Stomach smooth muscle (tissue), 2 donors: ENCODE measurements at regions not wholly inside any gene's neighbourhood (a gene's known extent, or its start where the extent isn't known, plus 50 kb on each side); places are given as distances from the start of the nearest gene placed in this dataset.

Source experiments
- H3K27ac ChIP-seq: one replicate; pipeline ENCODE4 v1.7.0; 2013; ENCODE audit warnings: mild to moderate bottlenecking, low read length, inconsistent platforms
- H3K27me3 ChIP-seq, 2 donors: one replicate each; pipeline ENCODE4 v1.7.0; 2013; ENCODE audit warnings: low read length in 2 of 2; ENCODE audit not compliant: insufficient read depth in 2 of 2, control insufficient read depth in 1 of 2
- H3K36me3 ChIP-seq, 2 donors: one replicate each; pipeline ENCODE4 v1.7.0; 2013; ENCODE audit warnings: low read length in 2 of 2; ENCODE audit not compliant: control insufficient read depth in 2 of 2, insufficient read depth in 2 of 2
- H3K4me1 ChIP-seq: one replicate; pipeline ENCODE4 v1.7.0; 2013; ENCODE audit warnings: low read length; ENCODE audit not compliant: control insufficient read depth, insufficient read depth
- H3K4me3 ChIP-seq, 2 donors: one replicate each; pipeline ENCODE4 v1.7.0; 2013; ENCODE audit warnings: low read length in 2 of 2
- H3K9ac ChIP-seq, 2 donors: one replicate each; pipeline ENCODE4 v1.7.0; 2013; ENCODE audit warnings: low read length in 2 of 2, mild to moderate bottlenecking in 1 of 2
- H3K9me3 ChIP-seq, 2 donors: one replicate each; pipeline ENCODE4 v1.7.0; 2013; ENCODE audit warnings: low read length in 2 of 2; ENCODE audit not compliant: control insufficient read depth in 2 of 2
- donor health status: healthy.
- donor health status: Pancreatic carcinoma.

DNA sequence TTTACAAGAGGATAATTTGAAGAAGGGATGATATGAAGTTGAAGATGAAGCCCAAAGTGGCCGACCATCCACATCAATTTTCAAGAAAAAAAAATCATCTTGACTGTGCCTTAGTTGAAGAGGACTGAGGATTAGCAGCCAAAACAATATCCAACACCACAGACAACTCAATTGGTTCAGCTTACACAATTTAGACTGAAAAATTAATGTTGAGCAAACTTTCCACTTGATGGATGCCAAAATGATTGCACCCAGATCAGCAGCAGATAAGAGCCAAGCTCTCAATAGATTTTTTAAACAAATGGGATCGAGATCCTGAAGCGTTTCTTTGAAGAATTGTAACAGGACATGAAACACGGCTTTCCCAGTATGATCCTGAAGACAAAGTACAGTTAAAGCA, 163.2 kb downstream of the GADD45G start:
- Histone ChIP-seq H3K27me3 (peaks cover 0 to 2% of the 10 kb centered on the region in 2 donors), H3K4me1 (no peaks in the 10 kb centered on the region), H3K4me3 (no peak overlapping the region), H3K27ac (no peak overlapping the region), H3K9ac (no peak overlapping the region), H3K9me3 (no peaks in the 10 kb centered on the region), H3K36me3 (no peaks in the 10 kb centered on the region)

GRCh38 chr9:89768650-89769071, 163.8 kb downstream of the GADD45G start:
- Histone ChIP-seq H3K4me1 (no peaks in the 10 kb centered on the region), H3K27me3 (peaks cover 0 to 2% of the 10 kb centered on the region in 2 donors), H3K36me3 (no peaks in the 10 kb centered on the region), H3K9ac (no peak overlapping the region), H3K9me3 (no peaks in the 10 kb centered on the region), H3K4me3 (no peak overlapping the region), H3K27ac (no peak overlapping the region)

- H3K4me3 ChIP-seq, result no peak overlapping the region
- no peak overlapping the region for H3K9ac ChIP-seq
- H3K4me1 ChIP-seq, result no peaks in the 10 kb centered on the region
- H3K27me3 ChIP-seq, result peaks cover 0 to 2% of the 10 kb centered on the region in 2 donors
- H3K36me3 ChIP-seq, result no peaks in the 10 kb centered on the region
- no peak overlapping the region for H3K27ac ChIP-seq
- no peaks in the 10 kb centered on the region for H3K9me3 ChIP-seq
Measured at GRCh38 chr9:89770531-89771174, 165.8 kb downstream of the GADD45G start.

DNA sequence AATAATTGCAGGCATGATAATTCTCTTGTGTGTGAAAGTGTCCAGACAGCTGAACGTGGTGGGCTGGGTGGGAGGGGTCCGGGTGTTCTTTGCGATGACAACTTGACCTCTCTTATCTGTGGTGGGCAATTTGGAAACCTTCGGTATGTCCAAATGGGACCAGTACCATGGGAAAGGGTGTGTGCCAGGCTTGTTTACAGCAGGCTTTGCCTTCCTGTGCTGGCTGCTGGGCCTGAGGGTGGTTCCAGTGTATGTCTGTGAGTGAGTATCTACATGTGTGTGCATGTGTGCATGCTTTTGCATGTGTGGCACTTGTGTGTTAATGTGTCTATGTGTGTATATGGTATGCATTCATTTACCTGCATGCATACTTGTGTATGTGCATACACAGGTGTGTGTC, 166.4 kb downstream of the GADD45G start:
- Histone ChIP-seq H3K4me3 (no peak overlapping the region), H3K9me3 (no peaks in the 10 kb centered on the region), H3K36me3 (no peaks in the 10 kb centered on the region), H3K27ac (no peak overlapping the region), H3K4me1 (no peaks in the 10 kb centered on the region), H3K27me3 (peaks cover 0 to 2% of the 10 kb centered on the region in 2 donors), H3K9ac (no peak overlapping the region)

DNA sequence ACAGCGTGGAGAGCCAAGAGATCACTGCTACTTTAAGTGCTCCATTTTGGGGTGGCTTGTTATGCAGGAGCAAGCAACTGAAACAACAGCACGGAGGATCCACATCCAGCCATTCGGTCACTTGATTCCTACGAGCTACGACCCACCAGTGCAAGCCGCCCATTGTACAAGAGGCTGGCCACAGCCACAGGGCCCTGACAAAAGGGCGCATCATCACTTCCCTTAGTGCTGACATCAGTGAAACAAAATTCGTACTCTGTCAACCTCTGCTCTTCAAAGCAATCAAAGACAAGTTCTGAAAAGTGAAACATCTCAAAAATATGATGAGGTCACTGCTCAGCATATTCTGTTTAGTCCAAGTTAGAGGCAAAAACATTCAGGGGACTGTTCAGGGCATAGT, 168.4 kb downstream of the GADD45G start:
- Histone ChIP-seq H3K36me3 (no peaks in the 10 kb centered on the region), H3K9ac (no peak overlapping the region), H3K4me1 (peaks cover 2% of the 10 kb centered on the region), H3K4me3 (no peak overlapping the region), H3K27ac (no peak overlapping the region), H3K27me3 (peaks cover 0 to 2% of the 10 kb centered on the region in 2 donors), H3K9me3 (no peaks in the 10 kb centered on the region)

DNA sequence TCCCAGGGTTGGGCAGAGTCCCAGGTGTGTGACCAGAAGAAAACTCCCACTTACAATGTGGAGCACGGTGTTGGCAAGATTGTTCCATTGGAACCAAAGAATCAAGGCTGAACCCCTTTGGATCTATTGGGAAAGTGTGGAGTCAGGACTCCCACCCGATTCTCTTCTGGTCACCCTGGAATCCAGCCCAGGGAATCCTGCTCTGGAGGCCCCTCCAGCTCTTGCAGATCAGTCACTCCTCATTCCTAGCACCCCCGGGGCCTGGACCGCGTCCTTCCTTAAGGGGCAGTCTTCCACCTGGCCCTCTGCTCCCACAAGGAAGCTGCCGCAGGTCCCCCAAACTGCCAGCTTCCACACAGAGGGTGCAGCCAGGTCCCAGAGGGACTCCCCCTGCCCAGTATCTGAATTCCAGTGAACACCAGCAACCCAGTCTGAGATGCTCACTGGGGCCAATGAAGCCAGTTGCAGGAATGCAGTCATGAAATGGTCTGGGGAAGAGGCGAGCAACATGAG, 170.1 kb downstream of the GADD45G start:
- Histone ChIP-seq H3K36me3 (no peaks in the 10 kb centered on the region), H3K9ac (no peak overlapping the region), H3K27ac (no peak overlapping the region), H3K4me3 (no peak overlapping the region), H3K4me1 (peaks cover 6% of the 10 kb centered on the region), H3K9me3 (no peaks in the 10 kb centered on the region), H3K27me3 (peaks cover 0 to 2% of the 10 kb centered on the region in 2 donors)

DNA sequence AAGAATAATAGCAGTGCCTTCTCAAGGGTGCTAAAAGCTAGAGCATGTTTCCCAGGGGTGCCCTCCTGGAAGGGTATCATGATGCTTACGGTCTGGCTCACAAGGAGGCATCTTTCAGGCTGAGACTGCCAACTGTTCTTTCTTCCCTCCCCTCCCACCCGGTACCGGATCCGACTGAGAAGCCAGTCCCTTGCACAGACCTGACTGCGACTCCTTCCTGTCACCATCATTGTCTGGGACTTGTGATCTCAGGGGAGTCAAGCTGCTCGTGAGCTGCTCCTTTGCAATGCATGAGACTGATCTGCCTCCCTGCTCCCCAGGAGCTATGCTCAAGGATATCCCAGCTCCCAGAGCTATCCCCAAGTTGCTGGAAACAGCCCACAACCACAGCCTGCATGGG, 170.8 kb downstream of the GADD45G start:
- no peak overlapping the region for H3K4me3 ChIP-seq
- no peaks in the 10 kb centered on the region for H3K36me3 ChIP-seq
- no peak overlapping the region for H3K27ac ChIP-seq
- peaks cover 0 to 2% of the 10 kb centered on the region in 2 donors for H3K27me3 ChIP-seq
- H3K4me1 ChIP-seq, result peaks cover 6% of the 10 kb centered on the region
- H3K9me3 ChIP-seq, result no peaks in the 10 kb centered on the region
- no peak overlapping the region for H3K9ac ChIP-seq

- Histone ChIP-seq H3K4me1 (peaks cover 10% of the 10 kb centered on the region), H3K4me3 (no peak overlapping the region)
Measured at GRCh38 chr9:89776795-89777525, 172.1 kb downstream of the GADD45G start.

DNA sequence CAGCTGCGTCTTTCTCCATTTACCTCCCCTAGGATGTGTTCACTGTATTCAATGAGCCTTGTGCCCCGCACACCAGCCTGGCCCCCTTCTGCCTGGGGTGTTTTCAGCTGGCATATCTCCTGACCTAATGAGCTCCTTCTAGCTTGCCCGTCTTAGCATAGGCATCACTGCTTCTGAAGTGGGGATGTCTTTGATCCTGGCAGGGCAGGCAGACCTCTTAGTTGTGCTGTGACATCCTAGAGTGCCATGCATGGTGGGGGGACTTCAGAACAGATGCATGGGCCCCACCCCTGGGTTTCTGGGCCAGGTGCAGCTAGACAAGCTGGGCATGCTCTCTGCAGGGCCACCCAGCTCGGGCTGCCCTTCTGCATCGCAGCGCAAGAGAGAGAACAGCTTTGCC, 172.7 kb downstream of the GADD45G start:
- H3K27ac ChIP-seq, result no peak overlapping the region
- H3K9me3 ChIP-seq, result no peaks in the 10 kb centered on the region
- H3K27me3 ChIP-seq, result peaks cover 0 to 2% of the 10 kb centered on the region in 2 donors
- no peaks in the 10 kb centered on the region for H3K36me3 ChIP-seq
- H3K4me3 ChIP-seq, result no peak overlapping the region
- no peak overlapping the region for H3K9ac ChIP-seq
- peaks cover 10% of the 10 kb centered on the region for H3K4me1 ChIP-seq

More at GRCh38 chr9:89776795-89777525, 172.1 kb downstream of the GADD45G start:
- no peaks in the 10 kb centered on the region for H3K9me3 ChIP-seq
- no peak overlapping the region for H3K9ac ChIP-seq
- H3K36me3 ChIP-seq, result no peaks in the 10 kb centered on the region
- H3K27ac ChIP-seq, result no peak overlapping the region
- peaks cover 0 to 2% of the 10 kb centered on the region in 2 donors for H3K27me3 ChIP-seq

GRCh38 chr9:89778100-89779090, 173.6 kb downstream of the GADD45G start:
- Histone ChIP-seq H3K9me3 (no peaks in the 10 kb centered on the region), H3K9ac (no peak overlapping the region), H3K27ac (no peak overlapping the region), H3K36me3 (no peaks in the 10 kb centered on the region), H3K4me3 (peak overlapping the region in 1 of 2 donors; percentile 49), H3K4me1 (peaks cover 10% of the 10 kb centered on the region), H3K27me3 (no peaks in the 10 kb centered on the region)
